IPS-NIHi7 (cell line): ENCODE measurements at regions not wholly inside any gene's neighbourhood (a gene's known extent, or its start where the extent isn't known, plus 50 kb on each side); places are given as distances from the start of the nearest gene placed in this dataset.
"Not testable (repeated sequence)": the region's sequence is repeated elsewhere in the genome, so short reads cannot be mapped to it uniquely, and the experiment has no call there.

Experiments
- DNase-seq: peaks from one replicate; pipeline ENCODE4 v3.0.0; 2012; ENCODE audit warnings: mixed read lengths; ENCODE audit errors: extremely low spot score

DNA sequence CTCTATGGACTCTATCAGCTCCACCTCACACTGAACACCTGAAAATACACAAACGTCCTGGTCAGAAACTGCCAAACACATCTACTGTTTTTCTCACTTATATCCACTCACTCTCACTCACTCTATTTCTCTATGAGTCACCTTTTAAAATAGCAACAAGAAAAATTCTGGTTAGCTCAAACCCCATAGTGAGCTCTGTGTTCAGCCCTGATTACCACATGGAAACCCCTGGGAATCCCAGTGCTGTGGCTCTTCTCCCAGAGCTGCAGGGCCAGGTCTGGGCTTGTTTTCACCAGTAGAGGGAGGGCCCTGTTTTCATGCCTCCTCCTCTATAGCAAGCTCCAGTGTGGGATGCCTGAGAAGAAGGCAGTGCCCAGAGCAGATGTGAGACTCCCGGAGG, 1126.1 kb downstream of the TMEM121 start:
- DNase-seq: no peak

DNA sequence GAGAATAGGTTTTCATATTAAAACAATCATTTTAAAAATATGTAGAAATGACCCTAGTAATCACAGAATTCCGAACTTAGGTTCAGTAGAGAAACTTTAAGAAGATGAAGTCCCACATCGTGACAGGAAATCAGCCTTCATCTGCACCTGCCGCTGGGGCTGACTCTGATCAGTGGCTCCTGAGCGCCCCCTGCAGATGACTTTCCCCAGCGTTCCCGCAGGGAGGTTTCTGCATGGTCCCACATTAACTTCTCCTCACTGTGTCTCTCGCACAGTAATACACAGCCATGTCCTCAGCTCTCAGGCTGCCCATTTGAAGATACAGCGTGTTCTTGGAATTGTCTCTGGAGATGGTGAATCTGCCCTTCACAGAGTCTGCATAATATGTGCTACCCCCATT, 1131.1 kb downstream of the TMEM121 start:
- no peak for DNase-seq

DNA sequence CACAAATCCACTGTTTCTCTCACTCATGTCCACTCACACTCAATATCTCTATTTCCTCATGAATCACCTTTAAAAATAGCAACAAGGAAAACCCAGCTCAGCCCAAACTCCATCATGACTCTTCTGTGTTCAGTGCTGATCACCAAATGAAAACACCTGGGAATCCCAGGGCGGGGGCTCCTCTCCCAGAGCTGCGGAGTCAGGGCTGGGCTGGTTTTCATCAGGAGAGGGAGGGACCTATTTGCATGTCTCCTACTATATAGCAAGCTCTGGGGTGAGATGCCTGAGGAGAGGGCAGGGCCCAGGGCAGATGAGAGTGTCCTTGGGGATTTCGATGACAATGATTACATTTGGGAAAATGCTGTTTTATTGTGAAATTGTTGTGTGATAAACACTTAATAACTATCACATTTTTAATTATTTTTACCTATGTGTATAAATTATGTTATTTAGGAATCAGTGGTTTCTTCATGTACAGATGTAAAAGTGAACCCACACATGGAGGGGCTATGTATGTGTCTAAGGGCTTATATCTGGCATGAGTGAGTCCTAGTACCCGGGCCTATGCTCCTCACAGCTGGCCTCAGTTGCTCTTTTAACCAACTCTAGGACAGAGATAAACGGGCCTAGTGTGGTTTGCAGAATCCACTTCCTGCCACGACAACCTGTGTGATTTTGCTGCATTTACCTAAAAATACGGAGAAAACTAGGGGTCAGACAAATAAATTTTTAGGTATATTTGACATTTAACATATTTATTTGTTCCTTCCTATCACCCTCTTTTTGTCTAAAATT, 1131.9 kb downstream of the TMEM121 start:
- not testable (repeated sequence) for DNase-seq

DNA sequence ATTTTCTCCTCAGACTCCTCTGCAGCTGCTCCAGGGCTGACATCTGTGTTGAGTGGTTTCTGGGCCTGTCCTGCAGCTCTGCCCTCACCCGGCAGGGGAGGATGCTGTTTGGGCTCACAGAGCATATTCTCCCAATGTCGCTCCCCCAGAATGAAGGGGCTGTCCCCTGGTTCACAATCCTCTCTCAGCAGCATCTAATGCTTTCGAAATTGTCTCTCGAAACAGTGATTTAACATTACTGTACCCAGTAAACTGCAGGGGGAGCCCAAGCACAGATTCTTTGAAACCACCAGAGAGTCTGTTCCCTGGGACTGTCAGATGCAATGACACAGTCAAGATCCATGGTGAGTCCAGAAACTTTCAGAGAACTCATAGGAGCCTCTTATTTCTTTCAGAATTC, 1135.2 kb downstream of the TMEM121 start:
- not testable (repeated sequence) for DNase-seq

DNA sequence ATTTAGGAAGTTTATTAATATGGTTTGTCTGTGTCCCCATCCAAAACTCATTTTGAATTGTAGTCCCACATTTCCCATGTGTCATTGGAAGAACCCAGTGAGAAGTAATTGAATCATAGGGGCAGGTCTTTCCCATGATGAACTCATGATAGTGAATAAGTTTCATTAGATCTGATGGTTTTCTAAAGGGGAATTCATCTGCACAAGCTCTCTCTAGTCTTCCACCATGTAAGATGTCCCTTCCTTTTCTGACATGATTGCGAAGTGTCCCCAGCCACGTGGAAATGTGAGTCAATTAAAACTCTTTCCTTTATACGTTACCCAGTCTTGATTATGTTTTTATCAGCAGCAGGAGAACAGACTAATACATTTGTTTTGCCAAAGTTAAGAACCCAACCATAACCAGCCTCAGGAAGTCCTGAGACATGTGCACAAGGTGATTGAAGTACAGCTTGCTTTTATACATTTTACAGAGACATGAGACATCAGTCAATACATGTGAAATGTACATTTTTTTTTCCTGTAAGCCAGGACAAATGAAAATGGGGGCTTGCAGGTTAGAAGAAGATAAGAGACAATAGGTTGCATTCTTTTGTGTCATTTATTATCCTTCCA, 1136.7 kb downstream of the TMEM121 start:
- no peak for DNase-seq

DNA sequence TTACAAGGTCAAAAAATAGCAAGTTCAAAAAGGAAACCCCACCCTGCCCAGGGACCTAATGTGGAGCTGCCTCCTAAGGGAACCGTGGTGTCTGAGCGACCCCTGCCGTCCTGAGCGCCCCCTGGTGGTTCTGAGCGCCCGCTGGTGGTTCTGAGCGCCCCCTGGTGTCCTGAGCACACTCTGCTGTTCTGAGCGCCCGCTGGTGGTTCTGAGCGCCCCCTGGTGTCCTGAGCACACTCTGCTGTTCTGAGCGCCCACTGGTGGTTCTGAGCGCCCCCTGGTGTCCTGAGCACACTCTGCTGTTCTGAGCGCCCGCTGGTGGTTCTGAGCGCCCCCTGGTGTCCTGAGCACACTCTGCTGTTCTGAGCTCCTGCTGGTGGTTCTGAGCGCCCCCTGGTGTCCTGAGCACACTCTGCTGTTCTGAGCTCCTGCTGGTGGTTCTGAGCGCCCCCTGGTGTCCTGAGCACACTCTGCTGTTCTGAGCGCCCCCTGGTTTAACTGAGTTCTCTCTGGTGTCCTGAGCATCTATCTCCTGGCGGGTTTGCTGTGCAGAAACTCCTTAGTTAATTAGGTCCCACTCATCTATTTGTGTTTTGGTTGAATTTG, 1137.5 kb downstream of the TMEM121 start:
- DNase-seq: not testable (repeated sequence)

DNA sequence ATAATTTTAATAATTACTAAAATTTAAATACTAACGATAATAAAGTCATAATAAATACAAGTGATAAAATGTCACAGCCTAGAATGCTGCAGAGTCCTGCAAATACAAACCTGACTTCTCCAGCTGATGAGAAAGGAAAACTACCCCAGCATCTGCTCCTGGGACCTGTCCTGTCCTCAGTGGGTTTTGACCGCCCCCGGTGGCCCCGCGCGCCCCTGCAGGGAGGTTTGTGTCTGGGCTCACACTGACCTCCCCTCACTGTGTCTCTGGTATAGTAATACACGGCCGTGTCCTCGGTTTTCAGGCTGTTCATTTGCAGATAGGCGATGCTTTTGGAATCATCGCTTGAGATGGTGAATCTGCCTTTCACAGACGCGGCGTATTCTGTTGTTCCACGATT, 1139.4 kb downstream of the TMEM121 start:
- no peak for DNase-seq

DNA sequence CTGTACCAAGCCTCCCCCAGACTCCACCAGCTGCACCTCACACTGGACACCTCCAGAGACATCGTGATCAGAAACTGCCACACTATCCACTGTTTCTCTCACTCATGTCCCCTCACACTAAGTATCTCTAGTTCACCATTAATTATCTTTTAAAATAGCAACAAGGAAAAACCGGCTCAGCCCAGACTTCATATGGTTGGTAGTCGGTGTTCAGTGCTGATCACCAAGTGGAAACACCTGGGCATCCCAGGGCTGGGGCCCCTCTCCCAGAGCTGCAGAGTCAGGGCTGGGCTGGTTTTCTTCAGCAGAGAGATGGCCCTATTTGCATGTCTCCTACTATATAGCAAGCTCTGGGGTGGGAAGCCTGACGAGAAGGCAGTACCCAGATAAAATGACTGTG, 1140.0 kb downstream of the TMEM121 start:
- no peak for DNase-seq

DNA sequence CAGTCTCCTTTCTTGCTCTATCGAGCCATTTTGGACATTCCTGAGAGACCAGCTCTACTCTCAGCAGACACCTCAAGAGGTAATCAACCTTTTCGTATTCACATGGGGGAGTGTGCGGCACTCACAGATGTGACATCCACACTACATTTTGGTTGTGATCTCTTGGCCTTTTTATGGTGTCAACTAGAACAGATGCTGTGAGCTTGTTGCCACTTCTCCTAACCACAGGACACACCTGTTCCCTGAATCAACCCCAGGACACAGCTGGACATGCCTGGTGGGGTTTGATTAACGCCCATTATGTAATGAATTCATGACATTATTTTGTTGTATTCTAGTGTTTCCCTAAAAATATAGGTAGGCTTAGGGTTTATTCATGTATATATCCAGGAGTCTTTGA, 1143.6 kb downstream of the TMEM121 start:
- no peak for DNase-seq

DNA sequence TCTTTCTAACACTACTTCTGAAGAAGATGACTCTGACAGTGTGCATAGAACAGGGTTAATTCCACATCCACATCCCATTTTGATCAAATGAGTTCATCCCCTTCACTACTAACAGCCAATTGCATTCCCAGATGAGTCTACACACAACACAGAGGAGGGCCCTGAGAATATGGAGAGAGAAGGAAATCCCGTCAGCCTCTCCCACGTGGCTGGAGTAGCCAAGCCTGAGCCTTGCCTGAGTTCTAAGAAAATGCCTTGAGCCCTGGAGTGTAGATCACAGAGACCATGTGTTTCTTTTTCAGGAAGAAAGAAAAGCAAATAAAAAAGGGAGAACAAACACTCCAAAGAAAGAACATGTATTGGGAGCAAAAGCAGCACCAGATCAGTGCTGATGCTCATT, 1147.7 kb downstream of the TMEM121 start:
- not testable (repeated sequence) for DNase-seq

DNA sequence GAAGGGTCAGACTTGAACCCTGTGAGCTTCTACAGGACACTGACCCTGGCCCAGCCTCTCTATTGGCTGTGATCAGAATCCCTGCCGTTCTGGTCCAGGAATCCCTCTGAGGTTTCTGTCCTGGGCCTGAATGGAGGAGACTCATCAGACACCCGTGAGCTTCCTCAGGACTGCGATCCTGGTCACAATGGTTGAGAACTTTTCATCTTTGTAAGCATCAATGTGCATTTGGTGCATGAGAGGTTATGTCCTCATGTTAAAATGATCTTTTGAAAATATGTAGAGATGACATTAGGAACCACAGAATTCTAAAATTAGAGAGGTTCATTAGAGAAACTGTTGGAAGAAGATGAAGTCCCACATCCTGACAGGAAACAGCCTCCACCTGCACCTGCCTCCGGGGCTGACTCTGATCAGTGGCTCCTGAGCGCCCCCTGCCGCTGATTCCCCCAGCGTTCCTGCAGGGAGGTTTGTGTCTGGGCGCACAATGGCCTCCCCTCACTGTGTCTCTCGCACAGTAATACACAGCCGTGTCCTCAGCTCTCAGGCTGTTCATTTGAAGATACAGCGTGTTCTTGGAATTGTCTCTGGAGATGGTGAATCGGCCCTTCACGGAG, 1148.2 kb downstream of the TMEM121 start:
- DNase-seq: not testable (repeated sequence)

DNA sequence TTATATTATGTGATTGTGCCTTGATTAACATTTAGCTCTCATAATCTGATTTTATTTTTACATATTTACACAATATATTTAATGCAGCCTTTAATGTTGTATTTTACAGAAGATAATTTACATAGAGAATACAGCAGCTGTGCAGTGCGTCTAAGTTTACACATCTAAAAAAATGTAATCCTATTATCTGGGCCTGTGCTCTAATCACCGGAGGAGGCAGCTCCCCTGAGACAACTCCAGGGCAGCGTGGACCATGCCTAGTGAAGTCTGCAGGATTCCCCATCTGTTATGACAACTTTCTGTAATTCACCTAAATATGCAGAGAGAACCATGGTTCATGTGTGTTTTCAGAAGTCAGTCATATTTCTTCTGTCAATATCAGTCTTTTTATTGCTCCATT, 1149.3 kb downstream of the TMEM121 start:
- DNase-seq: not testable (repeated sequence)

DNA sequence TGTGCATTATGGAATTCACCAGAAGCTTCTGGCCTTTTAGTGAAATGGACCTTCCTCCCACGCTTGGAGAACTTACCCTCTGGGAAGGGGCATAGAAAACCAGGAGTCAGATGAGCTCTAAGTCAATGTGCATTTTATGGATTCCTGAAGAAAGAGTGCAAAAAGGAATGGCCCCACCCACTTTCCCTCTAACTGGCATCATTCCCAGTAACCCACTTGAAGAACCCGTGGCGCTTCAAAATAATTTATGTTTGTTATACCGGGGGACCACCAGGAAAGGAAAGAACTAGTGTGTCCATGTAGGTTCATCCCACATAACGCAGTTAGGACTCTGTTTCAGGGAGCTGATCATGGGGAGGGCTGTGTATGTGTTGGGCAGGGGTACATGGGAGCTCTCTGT, 1153.4 kb downstream of the TMEM121 start:
- no peak for DNase-seq

DNA sequence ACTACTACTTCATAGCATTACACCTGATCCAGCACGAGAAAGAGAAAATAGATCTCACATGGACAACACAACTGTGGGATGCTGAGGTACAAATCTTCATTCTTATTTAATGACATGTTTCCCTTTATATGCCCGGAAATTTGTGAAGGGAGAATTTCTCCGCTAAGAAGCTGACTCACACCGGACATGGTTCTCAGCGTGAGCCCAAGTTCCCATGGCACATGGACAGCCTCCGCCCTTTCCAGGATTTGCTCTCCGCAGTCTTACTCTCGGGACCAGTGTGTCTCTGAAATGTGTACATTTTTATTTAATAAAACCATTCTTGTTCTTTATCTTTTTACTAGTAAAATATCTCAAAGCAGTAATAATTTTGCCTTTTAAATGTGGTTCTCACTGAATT, 1154.8 kb downstream of the TMEM121 start:
- DNase-seq: no peak

DNA sequence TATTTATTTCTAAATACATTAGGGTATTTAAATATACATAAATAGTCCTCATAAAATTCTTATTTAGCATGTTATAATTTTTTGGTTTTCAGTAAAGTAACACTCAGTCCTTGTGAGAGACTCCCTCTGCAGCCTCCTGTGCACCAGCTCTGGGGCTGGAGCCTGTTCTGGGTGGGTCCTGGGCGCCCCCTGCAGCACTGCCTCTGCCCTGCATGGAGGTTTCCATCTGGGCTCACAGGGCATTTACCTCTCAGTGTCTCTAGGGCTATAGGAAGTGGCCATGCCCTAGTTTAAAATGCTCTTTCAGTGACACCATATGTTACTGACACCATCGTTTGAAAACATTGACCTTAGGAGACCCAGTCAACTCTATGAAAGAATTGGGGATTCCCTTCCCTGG, 1155.2 kb downstream of the TMEM121 start:
- DNase-seq: no peak

DNA sequence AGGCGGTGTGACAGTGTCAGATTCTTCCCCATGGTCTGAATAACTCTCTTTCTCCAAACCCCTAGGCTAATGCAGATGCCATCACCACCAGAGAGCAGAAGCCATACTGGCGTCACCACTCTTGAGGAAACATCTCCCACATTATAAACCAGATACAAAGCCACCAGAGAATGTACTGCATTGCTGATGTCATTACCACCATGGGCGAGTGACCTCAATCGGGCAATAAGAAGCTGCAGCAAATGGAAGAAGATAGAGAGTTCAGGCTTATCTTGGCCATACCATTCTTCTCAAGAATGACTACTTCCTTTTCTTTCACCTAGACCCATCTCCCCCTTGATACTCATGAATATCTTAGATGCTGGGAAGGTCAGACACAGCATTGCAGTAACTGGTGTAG, 1157.2 kb downstream of the TMEM121 start:
- DNase-seq: no peak

DNA sequence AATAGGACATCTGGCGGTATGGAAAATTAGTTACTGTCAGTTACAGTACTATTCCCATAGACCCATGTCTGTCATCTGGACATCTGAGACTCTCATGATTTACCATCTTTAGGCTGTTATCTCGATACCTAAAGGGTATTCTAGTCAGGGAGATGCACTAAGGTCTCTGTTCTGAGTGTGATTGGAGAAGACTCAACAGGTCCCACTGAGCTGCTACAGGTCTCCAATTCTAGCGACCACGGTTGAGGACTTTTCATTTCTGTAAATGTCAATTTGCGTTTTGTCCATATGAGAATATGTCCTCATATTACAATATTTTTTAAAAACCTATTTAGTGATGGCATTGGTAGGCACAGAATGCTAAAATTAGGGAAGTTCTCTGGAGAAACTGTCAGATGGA, 1160.2 kb downstream of the TMEM121 start:
- no peak for DNase-seq

DNA sequence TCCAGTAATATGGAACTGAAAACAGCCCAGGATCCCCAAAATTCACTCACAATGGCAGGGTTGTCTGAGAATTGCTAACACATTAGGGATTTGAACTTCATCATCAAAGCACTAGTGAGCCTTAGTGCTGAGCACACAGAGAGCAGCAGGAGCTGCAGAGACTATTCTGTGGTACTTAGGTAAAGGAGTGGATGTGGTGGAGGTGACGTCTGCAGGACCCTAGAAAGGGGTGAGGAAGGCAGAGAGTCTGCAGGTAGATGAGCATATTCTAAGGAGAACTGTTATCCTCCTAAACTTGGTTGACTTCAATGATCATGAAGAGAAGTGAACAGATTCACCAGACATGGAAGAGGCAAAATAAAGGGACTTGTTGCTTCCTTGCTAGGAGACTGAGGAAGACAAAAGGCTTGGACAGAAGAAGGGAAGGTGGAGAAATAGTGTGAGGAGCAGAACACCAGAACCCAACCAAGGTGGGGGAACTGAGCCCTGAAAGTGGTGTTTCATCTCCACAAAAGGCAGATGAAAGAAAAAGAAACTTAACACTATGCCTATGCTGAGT, 1164.0 kb downstream of the TMEM121 start:
- DNase-seq: no peak

DNA sequence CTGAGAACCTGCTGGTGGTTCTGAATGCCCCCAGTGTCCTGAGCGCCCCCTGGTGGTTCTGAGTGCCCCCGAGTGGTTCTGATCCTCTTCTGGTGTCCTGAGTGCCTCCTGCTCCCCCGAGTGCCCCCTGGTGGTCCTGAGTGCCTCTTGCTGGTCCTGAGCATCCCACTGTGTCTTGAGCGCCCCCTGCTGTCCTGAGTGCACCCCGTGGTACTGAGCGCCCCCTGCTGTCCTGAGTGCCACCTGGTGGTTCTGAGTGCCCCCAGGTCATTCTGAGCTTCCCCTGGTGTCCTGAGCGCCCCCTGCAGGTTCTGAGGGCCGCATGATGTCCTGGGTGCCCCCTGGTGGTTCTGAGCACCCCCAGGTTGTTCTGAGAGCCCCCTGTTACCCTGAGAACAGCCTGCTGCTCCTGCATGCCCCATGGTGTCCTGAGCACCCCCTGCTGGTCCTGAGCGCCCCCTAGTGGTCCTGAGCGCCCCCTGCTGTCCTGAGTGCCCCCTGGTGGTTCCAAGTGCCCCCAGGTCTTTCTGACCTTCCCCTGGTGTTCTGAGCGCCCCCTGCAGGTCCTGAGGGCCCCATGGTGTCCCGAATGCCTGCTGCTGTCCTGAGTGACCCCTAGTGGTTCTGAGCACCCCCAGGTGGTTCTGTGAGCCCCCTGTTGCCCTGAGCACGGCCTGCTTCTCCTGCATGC, 1165.4 kb downstream of the TMEM121 start:
- DNase-seq: no peak

DNA sequence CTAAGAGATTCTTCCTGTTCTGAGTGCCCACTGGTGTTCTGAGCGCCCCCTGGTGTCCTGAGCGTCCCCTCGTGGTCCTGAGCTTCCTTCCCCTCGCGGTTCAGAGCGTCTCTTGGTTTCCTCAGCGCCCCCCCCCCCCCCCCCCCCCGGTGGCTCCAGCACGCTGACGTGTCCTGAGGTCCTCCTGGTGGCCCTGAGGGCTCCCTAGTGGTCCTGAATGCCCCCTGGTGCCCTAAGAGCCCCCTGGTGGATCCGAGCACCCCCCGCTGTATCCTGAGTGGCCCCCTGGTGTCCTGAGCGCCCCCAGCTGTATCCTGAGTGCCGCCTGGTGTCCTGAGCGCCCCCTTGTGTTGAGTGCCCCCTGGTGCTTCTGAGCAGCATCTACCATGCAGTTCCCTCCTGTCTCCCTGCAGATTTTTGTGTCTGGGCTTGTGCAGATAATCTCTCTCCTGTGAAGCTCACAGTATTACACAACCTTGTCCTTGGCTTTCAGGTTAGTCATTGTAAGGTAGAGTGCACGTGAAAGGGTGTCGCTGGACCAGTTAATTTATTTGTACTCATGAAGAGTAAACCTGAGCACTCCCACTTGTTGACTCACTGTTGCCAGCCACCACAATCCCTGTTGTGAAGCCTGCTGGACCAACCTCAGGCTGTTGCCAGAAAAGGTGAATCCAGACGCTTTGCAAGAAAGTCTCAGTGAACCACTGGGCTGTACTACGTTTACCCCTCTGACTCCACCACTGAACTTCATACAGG, 1168.4 kb downstream of the TMEM121 start:
- DNase-seq: no peak
